Peyer's patch (tissue), 4 donors: ENCODE measurements at regions not wholly inside any gene's neighbourhood (a gene's known extent, or its start where the extent isn't known, plus 50 kb on each side); places are given as distances from the start of the nearest gene placed in this dataset.
"Not testable (repeated sequence)": the region's sequence is repeated elsewhere in the genome, so short reads cannot be mapped to it uniquely, and the experiment has no call there.

ENCODE experiments used
- DNase-seq, 3 donors: peaks; one replicate each; pipeline ENCODE4 v3.0.0-alpha.2; 2017 to 2019
- H3K27ac ChIP-seq, 4 donors: fragments of 200-600 bp; sonication (generic); one replicate each; pipeline ENCODE4 v1.5.1; 2016 to 2019
- H3K27me3 ChIP-seq, 2 donors: fragments of 200-600 bp; sonication (generic); one replicate each; pipeline ENCODE4 v1.5.1; 2019
- H3K36me3 ChIP-seq, 3 donors: fragments of 200-600 bp; sonication (generic); one replicate each; pipeline ENCODE4 v1.5.1; 2016 to 2019
- H3K4me1 ChIP-seq, 4 donors: fragments of 200-600 bp; sonication (generic); one replicate each; pipeline ENCODE4 v1.5.1; 2016 to 2019
- H3K4me3 ChIP-seq, 4 donors: fragments of 200-600 bp; sonication (generic); 1 replicate in 3 of 4; 2 replicates in 1 of 4; pipeline ENCODE4 v1.5.1; 2016 to 2019; ENCODE audit warnings: mild to moderate bottlenecking in 1 of 4
- H3K9me3 ChIP-seq, 4 donors: fragments of 200-600 bp; sonication (generic); one replicate each; pipeline ENCODE4 v1.5.1; 2016 to 2019; ENCODE audit warnings: mild to moderate bottlenecking in 1 of 4
- POLR2A ChIP-seq, 2 donors: fragments of 450-650 bp; IDR thresholded peaks; one replicate each; pipeline ENCODE4 v1.5.1; 2017; ENCODE audit warnings: antibody characterized with exemption in 2 of 2, mild to moderate bottlenecking in 2 of 2, moderate library complexity in 2 of 2
- TF ChIP-seq, protein P1 (sequence below), 6 experiments: fragments of 450-650 bp in 4 of 6; fragments of 200-600 bp in 2 of 6; sonication (generic) in 1 of 6; IDR thresholded peaks; one replicate each; pipeline ENCODE4 v1.5.1; 2017 to 2019; ENCODE audit warnings: antibody characterized with exemption in 6 of 6, mild to moderate bottlenecking in 3 of 6, moderate library complexity in 1 of 6

DNA sequence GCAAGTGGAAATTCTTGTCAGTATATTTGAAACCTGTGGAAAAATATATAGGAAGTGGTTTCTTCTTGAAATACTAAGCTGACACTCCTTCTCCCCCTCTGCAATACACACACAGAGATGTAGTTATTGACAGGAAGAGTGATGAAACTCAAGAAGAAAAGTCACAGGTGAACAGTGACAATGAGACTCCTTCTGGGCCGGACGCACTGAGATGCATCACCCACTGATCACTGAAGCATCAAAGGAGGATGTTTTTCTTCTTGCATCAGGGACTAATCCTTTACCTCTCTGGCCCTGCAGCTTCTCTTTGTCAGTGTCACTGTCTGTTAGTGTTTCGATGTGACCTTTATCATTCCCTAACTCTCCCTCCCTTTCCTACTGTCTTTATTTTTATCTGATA is 1864.2 kb upstream of the C9orf72 start:
- TF ChIP-seq, protein P1, sequence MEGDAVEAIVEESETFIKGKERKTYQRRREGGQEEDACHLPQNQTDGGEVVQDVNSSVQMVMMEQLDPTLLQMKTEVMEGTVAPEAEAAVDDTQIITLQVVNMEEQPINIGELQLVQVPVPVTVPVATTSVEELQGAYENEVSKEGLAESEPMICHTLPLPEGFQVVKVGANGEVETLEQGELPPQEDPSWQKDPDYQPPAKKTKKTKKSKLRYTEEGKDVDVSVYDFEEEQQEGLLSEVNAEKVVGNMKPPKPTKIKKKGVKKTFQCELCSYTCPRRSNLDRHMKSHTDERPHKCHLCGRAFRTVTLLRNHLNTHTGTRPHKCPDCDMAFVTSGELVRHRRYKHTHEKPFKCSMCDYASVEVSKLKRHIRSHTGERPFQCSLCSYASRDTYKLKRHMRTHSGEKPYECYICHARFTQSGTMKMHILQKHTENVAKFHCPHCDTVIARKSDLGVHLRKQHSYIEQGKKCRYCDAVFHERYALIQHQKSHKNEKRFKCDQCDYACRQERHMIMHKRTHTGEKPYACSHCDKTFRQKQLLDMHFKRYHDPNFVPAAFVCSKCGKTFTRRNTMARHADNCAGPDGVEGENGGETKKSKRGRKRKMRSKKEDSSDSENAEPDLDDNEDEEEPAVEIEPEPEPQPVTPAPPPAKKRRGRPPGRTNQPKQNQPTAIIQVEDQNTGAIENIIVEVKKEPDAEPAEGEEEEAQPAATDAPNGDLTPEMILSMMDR (IDR thresholded peaks at IDR 0.05) = no peak
- no peak for TF ChIP-seq POLR2A (IDR thresholded peaks at IDR 0.05)
- H3K27ac ChIP-seq = no peak overlapping the region
- no peaks in the 10 kb centered on the region for H3K27me3 ChIP-seq
- no peaks in the 10 kb centered on the region for H3K4me1 ChIP-seq
- no peak overlapping the region for H3K4me3 ChIP-seq
- DNase-seq = no peak
- no peaks in the 10 kb centered on the region for H3K9me3 ChIP-seq
- H3K36me3 ChIP-seq = no peaks in the 10 kb centered on the region

DNA sequence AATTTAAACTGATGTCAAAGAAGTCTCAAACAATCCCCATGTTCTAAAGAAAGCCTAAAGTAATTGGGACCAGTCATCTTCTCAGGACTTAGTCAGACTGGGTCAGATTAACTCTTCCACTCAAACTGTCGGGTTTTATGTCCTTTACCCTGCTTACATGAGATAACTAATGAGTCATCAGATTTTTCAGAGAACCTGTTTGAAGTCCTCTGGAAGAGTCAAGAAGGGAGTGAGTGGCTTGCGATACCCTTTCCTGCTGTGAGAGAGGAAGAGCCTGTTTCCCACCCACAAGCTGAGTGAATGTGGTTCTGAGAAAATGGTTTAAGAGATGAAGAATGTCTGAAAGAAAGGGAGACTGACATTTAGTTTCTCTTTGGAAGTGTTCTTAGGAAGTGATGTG is 1866.7 kb upstream of the C9orf72 start:
- H3K4me3 ChIP-seq = no peak overlapping the region
- H3K27me3 ChIP-seq = no peaks in the 10 kb centered on the region
- DNase-seq = no peak
- H3K27ac ChIP-seq = no peak overlapping the region
- H3K36me3 ChIP-seq = no peaks in the 10 kb centered on the region
- no peaks in the 10 kb centered on the region for H3K9me3 ChIP-seq
- no peaks in the 10 kb centered on the region for H3K4me1 ChIP-seq
- TF ChIP-seq, protein P1 (IDR thresholded peaks at IDR 0.05) = no peak
- TF ChIP-seq POLR2A (IDR thresholded peaks at IDR 0.05) = no peak

DNA sequence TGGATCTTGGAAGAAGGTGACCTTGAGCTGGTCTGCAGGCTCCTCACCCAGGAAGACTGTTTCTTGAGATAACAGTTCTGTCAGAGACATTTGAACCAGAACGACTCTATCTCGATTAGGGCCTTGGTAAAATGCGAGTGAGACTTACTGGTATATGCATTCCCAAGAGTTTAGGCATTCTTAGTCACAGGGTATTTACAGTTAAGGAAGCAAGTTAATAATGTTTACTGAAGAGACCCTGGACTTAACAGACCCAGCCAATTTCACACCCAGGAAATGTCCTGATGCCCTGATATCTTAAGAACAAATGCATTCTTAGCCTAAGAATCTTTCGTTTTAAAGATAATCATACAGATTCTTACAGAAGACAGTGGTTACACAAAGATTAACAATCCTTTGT is 1867.2 kb upstream of the C9orf72 start:
- Histone ChIP-seq H3K36me3 (no peaks in the 10 kb centered on the region), H3K4me1 (no peaks in the 10 kb centered on the region), H3K4me3 (no peak overlapping the region), H3K27ac (no peak overlapping the region), H3K27me3 (no peaks in the 10 kb centered on the region), H3K9me3 (no peaks in the 10 kb centered on the region)
- no peak for TF ChIP-seq POLR2A (IDR thresholded peaks at IDR 0.05)
- TF ChIP-seq, protein P1 (IDR thresholded peaks at IDR 0.05) = no peak
- no peak for DNase-seq

DNA sequence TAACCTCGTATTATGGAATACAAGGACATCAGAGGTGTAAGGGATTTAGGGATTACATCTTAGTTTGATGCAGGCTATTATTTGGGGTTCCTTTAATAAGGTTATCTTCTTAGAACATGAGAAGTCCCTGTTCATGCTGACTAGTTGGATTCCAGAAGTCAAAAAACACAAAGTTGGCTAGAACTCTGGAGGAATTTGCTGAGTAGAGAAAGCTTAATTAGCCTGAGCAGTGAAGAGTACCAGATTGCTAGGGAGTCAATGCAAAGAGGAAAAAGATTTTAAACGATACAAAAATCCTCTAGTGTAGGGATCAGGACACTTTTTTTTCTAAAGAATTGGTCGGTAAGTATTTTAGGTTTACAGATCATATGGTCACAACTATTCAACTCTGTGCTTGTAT is 1872.5 kb upstream of the C9orf72 start:
- no peaks in the 10 kb centered on the region for H3K9me3 ChIP-seq
- no peak for DNase-seq
- H3K4me1 ChIP-seq = no peaks in the 10 kb centered on the region
- TF ChIP-seq POLR2A (IDR thresholded peaks at IDR 0.05) = no peak
- TF ChIP-seq, protein P1 (IDR thresholded peaks at IDR 0.05) = no peak
- H3K27ac ChIP-seq = no peak overlapping the region
- H3K27me3 ChIP-seq = no peaks in the 10 kb centered on the region
- no peak overlapping the region for H3K4me3 ChIP-seq
- no peaks in the 10 kb centered on the region for H3K36me3 ChIP-seq

DNA sequence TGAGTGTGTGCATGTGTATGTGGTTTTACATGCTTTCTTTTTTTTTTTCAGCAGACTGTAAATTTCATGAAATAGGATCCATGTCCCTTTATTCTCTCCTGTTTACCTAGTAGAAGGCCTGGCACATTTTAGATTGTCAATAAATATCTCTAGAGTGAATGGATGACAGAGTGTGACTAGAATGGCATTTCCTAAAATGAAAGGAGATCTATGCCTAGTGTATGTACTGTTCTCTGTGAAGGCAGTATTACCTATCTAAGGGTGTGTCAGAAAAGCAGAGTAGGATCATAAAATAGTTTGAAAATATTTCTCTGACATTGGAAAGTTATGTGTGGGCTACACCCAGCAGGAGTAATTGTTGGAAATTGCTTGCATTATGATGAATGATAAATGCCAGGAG is 1876.0 kb upstream of the C9orf72 start:
- Histone ChIP-seq H3K27me3 (no peaks in the 10 kb centered on the region), H3K9me3 (no peaks in the 10 kb centered on the region), H3K4me3 (no peak overlapping the region), H3K4me1 (no peaks in the 10 kb centered on the region), H3K36me3 (no peaks in the 10 kb centered on the region), H3K27ac (no peak overlapping the region)
- TF ChIP-seq, protein P1 (IDR thresholded peaks at IDR 0.05) = no peak
- TF ChIP-seq POLR2A (IDR thresholded peaks at IDR 0.05) = no peak
- DNase-seq = no peak

DNA sequence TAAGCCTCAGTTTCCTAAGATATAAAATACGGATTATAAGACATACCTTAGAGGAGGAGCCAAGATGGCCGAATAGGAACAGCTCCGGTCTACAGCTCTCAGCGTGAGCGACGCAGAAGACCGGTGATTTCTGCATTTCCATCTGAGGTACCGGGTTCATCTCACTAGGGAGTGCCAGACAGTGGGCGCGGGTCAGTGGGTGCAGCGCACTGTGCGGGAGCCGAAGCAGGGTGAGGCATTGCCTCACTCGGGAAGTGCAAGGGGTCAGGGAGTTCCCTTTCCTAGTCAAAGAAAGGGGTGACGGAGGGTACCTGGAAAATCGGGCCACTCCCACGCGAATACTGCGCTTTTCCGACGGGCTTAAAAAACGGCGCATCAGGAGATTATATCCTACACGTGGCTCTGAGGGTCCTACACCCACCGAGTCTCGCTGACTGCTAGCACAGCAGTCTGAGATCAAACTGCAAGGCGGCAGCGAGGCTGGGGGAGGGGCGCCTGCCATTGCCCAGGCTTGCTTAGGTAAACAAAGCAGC is 1877.1 kb upstream of the C9orf72 start:
- not testable (repeated sequence) for H3K4me1 ChIP-seq

More for the DNA sequence above, 1877.1 kb upstream of the C9orf72 start:
- H3K9me3 ChIP-seq, H3K4me3 ChIP-seq, H3K36me3 ChIP-seq, H3K27me3 ChIP-seq, DNase-seq, H3K27ac ChIP-seq: not testable (repeated sequence)
